ENCODE measurements at regions not wholly inside any gene's neighbourhood (a gene's known extent, or its start where the extent isn't known, plus 50 kb on each side); places are given as distances from the start of the nearest gene placed in this dataset.

DNA sequence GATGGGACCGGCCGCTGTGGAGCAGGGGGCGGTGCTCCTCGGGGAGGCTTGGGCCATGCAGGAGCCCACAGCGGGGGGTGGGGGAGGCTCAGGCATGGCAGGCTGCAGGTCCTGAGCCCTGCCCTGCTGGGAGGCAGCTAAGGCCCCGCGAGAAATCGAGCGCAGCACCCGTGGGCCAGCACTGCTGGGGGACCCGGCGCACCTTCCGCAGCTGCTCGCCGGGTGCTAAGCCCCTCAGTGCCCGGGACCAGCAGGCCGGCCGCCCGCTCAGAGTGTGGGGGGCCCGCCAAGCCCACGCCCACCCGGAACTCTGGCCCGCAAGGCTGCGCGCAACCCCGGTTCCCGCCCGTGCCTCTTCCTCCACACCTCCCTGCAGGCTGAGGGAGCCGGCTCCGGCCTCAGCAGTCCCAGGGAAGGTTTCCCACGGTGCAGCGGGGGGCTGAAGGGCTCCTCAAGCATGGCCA, 131.5 kb downstream of the SNX18 start:
- TF ChIP-seq, protein P1, sequence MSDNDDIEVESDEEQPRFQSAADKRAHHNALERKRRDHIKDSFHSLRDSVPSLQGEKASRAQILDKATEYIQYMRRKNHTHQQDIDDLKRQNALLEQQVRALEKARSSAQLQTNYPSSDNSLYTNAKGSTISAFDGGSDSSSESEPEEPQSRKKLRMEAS (IDR thresholded peaks at IDR 0.05): no peak
- TF ChIP-seq TAF1 (IDR thresholded peaks at IDR 0.05; ENCODE audit: low read depth) (no peak), YY1 (IDR thresholded peaks at IDR 0.05; ENCODE audit: low read depth) (no peak), FOXM1 (IDR thresholded peaks at IDR 0.05; ENCODE audit: borderline replicate concordance, low read depth) (no peak), TEAD4 (IDR thresholded peaks at IDR 0.05) (no peak)
- TF ChIP-seq, protein P2, sequence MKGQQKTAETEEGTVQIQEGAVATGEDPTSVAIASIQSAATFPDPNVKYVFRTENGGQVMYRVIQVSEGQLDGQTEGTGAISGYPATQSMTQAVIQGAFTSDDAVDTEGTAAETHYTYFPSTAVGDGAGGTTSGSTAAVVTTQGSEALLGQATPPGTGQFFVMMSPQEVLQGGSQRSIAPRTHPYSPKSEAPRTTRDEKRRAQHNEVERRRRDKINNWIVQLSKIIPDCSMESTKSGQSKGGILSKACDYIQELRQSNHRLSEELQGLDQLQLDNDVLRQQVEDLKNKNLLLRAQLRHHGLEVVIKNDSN (IDR thresholded peaks at IDR 0.05): no peak
- TF ChIP-seq, protein P3, sequence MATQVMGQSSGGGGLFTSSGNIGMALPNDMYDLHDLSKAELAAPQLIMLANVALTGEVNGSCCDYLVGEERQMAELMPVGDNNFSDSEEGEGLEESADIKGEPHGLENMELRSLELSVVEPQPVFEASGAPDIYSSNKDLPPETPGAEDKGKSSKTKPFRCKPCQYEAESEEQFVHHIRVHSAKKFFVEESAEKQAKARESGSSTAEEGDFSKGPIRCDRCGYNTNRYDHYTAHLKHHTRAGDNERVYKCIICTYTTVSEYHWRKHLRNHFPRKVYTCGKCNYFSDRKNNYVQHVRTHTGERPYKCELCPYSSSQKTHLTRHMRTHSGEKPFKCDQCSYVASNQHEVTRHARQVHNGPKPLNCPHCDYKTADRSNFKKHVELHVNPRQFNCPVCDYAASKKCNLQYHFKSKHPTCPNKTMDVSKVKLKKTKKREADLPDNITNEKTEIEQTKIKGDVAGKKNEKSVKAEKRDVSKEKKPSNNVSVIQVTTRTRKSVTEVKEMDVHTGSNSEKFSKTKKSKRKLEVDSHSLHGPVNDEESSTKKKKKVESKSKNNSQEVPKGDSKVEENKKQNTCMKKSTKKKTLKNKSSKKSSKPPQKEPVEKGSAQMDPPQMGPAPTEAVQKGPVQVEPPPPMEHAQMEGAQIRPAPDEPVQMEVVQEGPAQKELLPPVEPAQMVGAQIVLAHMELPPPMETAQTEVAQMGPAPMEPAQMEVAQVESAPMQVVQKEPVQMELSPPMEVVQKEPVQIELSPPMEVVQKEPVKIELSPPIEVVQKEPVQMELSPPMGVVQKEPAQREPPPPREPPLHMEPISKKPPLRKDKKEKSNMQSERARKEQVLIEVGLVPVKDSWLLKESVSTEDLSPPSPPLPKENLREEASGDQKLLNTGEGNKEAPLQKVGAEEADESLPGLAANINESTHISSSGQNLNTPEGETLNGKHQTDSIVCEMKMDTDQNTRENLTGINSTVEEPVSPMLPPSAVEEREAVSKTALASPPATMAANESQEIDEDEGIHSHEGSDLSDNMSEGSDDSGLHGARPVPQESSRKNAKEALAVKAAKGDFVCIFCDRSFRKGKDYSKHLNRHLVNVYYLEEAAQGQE (IDR thresholded peaks at IDR 0.05; ENCODE audit: low read depth): no peak

DNA sequence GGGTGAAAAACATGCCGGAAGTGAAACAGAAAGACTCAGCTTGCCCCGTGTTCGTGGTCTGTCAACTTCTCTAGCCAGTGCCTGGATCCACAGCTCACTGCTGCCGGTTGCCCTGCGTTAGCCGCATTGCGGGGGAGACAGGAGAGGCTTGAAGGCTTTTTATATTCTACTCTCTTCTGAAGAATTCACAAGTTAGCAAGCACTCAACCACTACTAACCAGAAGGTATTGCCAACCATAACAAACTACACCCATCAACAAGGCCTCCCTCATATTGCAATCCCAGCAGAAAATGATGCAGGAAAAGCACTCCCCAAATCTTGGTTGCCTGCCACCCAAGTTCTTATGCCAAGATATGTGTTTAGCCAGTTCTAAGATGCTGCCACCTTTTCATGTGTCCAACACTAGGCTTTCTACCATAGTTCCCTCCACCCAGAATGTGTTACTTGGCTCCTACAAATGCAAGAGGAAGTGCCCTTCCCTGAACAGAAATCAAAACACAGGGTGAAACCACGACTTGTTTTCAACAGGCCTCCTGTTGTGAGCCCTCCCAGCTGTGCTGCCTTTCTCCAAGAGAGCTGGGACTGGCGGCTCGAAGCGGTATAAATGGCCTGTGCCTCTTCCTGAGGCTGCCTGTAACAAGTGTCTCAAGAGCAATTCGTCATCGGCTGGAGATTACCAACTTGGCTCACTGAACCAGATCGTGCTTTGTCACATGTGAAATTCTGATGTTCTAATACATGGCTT, 129.0 kb downstream of the SNX18 start:
- TF ChIP-seq, protein P1 (IDR thresholded peaks at IDR 0.05): peak; percentile 39; the same call in 1 of the 2 replicates
- no peak for TF ChIP-seq CREB1 (IDR thresholded peaks at IDR 0.05; ENCODE audit: low read depth)
- peak; percentile 39 for TF ChIP-seq NFIC (IDR thresholded peaks at IDR 0.05)
- no peak for TF ChIP-seq RAD21 (IDR thresholded peaks at IDR 0.05; ENCODE audit: low read depth)
- TF ChIP-seq ZBTB7A (IDR thresholded peaks at IDR 0.05; ENCODE audit: low read depth): no peak
- TF ChIP-seq, protein P2 (IDR thresholded peaks at IDR 0.05): no peak
- peak; percentile 56; the same call in 1 of the 2 replicates for TF ChIP-seq EP300 (IDR thresholded peaks at IDR 0.05; ENCODE audit: borderline replicate concordance)
- peak; percentile 38; the same call in 1 of the 2 replicates for TF ChIP-seq TEAD4 (IDR thresholded peaks at IDR 0.05)
- TF ChIP-seq, protein P3 (IDR thresholded peaks at IDR 0.05; ENCODE audit: low read depth): no peak
- no peak for TF ChIP-seq TAF1 (IDR thresholded peaks at IDR 0.05; ENCODE audit: low read depth)
- TF ChIP-seq TCF12 (IDR thresholded peaks at IDR 0.05; ENCODE audit: low read depth): peak; percentile 69
- TF ChIP-seq EGR1 (IDR thresholded peaks at IDR 0.05): no peak
- no peak for TF ChIP-seq YY1 (IDR thresholded peaks at IDR 0.05; ENCODE audit: low read depth)
- TF ChIP-seq CEBPB (IDR thresholded peaks at IDR 0.05): no peak
- no peak for TF ChIP-seq FOXM1 (IDR thresholded peaks at IDR 0.05; ENCODE audit: borderline replicate concordance, low read depth)

DNA sequence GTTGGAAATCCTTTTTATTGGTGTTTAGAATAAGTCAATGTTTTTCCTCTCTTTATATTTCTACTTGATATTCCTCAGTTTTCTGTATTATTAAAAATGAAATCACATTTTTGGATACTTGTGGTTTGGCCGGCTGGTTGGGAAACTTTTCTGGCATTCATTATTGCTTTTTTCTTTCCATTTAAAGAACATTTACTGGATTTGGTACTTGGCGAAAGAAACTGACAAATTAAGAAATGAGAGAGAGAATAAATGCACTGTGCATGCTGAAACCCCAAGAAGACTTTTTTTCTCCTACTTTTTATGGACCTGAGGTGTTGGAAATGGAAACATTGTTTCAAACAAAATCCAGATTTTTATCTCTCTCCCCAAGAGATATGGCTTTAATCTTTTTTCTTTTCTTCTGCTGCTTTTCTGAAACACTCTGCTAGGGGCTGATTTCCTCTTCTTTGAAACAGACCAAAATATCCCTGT, 128.4 kb downstream of the SNX18 start:
- no peak for TF ChIP-seq RAD21 (IDR thresholded peaks at IDR 0.05; ENCODE audit: low read depth)
- TF ChIP-seq EGR1 (IDR thresholded peaks at IDR 0.05): no peak
- no peak for TF ChIP-seq TEAD4 (IDR thresholded peaks at IDR 0.05)
- TF ChIP-seq TAF1 (IDR thresholded peaks at IDR 0.05; ENCODE audit: low read depth): no peak

DNA sequence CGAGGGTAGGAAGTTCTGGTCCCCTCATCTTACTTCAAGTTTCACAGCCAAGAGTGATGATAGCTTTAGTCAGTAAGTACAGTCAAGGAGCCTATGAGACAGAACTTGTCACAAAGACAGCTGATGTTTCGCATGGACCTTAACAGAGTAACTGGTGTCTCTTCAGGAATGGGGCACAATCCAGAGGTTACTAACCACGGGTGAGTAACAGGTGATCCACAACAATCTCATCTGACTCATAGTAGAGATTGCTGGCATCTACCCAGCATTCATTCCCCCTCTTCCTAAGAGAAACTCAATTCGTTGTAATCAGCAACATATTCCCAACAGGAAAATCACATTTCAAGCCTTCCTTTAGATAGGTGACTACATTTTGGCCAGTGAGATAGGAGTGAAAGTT, 126.7 kb downstream of the SNX18 start:
- TF ChIP-seq TEAD4 (IDR thresholded peaks at IDR 0.05) (no peak), EP300 (IDR thresholded peaks at IDR 0.05; ENCODE audit: borderline replicate concordance) (no peak), FOXM1 (IDR thresholded peaks at IDR 0.05; ENCODE audit: borderline replicate concordance, low read depth) (no peak), CREB1 (IDR thresholded peaks at IDR 0.05; ENCODE audit: low read depth) (no peak), EGR1 (IDR thresholded peaks at IDR 0.05) (no peak), YY1 (IDR thresholded peaks at IDR 0.05; ENCODE audit: low read depth) (no peak), ZBTB7A (IDR thresholded peaks at IDR 0.05; ENCODE audit: low read depth) (no peak), CEBPB (IDR thresholded peaks at IDR 0.05) (no peak), NFIC (IDR thresholded peaks at IDR 0.05) (no peak)
- TF ChIP-seq, protein P2 (IDR thresholded peaks at IDR 0.05): no peak

DNA sequence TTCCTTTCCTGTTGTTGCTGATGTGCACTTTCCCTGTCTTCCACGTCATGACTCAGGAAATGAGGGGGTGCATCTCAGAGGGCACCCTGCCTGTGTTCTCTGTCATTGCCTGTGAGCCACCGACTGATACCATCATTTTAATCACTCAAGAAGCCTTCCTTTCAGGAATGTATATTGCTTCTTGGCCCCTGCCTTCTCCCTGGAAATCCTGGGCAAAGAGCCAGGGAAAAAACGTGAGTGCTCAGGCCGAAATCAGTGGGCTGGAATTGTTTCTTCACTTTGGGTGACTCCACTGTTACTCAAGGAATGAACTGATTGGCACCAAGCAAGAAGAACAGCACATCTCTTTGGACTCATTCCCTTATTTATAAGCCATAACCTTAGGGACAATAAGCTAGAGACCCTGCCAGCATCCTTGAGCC, 126.1 kb downstream of the SNX18 start:
- TF ChIP-seq TEAD4 (IDR thresholded peaks at IDR 0.05) (peak; percentile 86), EP300 (IDR thresholded peaks at IDR 0.05; ENCODE audit: borderline replicate concordance) (peak; percentile 57; the same call in 1 of the 2 replicates), CEBPB (IDR thresholded peaks at IDR 0.05) (peak; percentile 51; the same call in 1 of the 2 replicates), TCF12 (IDR thresholded peaks at IDR 0.05; ENCODE audit: low read depth) (peak; percentile 56; the same call in 1 of the 2 replicates), NFIC (IDR thresholded peaks at IDR 0.05) (peak; percentile 93), ZBTB7A (IDR thresholded peaks at IDR 0.05; ENCODE audit: low read depth) (no peak), FOXM1 (IDR thresholded peaks at IDR 0.05; ENCODE audit: borderline replicate concordance, low read depth) (no peak; the same call in 1 of the 2 replicates)
- TF ChIP-seq, protein P2 (IDR thresholded peaks at IDR 0.05): no peak
- TF ChIP-seq, protein P1 (IDR thresholded peaks at IDR 0.05): no peak
